HL-60 (cell line): ENCODE measurements at regions not wholly inside any gene's neighbourhood (a gene's known extent, or its start where the extent isn't known, plus 50 kb on each side); places are given as distances from the start of the nearest gene placed in this dataset.

Experiments used
- DNase-seq, 2 experiments: peaks; one replicate each; pipeline ENCODE4 v3.0.0-alpha.2; 2010 to 2020; ENCODE audit warnings: low read depth in 1 of 2, low spot score in 1 of 2
- H3K27ac ChIP-seq: fragments of 250-450 bp; sonication (Bioruptor Pico); replicated peaks from 2 replicates; pipeline ENCODE4 v1.5.1; 2020; ENCODE audit warnings: mild to moderate bottlenecking, moderate library complexity
- H3K27me3 ChIP-seq: fragments of 250-450 bp; sonication (Bioruptor Pico); 2 replicates; pipeline ENCODE4 v1.5.1; 2021; ENCODE audit warnings: mild to moderate bottlenecking, moderate library complexity; ENCODE audit not compliant: insufficient read depth, poor library complexity, severe bottlenecking
- H3K4me3 ChIP-seq: replicated peaks from 2 replicates; pipeline ENCODE4 v1.5.1; 2011; ENCODE audit warnings: mild to moderate bottlenecking, control low read depth, low read length; ENCODE audit not compliant: insufficient read depth
- CTCF ChIP-seq: IDR thresholded peaks from one replicate; pipeline ENCODE4 v1.5.1; 2011; ENCODE audit warnings: low read length, control low read depth, inconsistent platforms; ENCODE audit not compliant: insufficient read depth
- GABPA ChIP-seq: IDR thresholded peaks from 2 replicates; pipeline ENCODE4 v1.6.1; 2012; ENCODE audit warnings: low read depth
- POLR2AphosphoS5 ChIP-seq: IDR thresholded peaks from 2 replicates; pipeline ENCODE4 v1.6.1; 2012; ENCODE audit warnings: low read depth
- REST ChIP-seq: IDR thresholded peaks from 2 replicates; pipeline ENCODE4 v1.6.1; 2012; ENCODE audit warnings: low read depth; ENCODE audit not compliant: insufficient replicate concordance
- SPI1 ChIP-seq: IDR thresholded peaks from 2 replicates; pipeline ENCODE4 v1.6.1; 2012; ENCODE audit warnings: low read depth, mild to moderate bottlenecking, borderline replicate concordance

GRCh38 chrX:39728852-39729598 is 368.7 kb downstream of the BCOR start:
- TF ChIP-seq SPI1 (peak; percentile 23; the same call in 1 of the 2 replicates), REST (no peak)
- Histone ChIP-seq H3K27me3 (no peaks in the 10 kb centered on the region), H3K4me3 (no peak overlapping the region), H3K27ac (no peak overlapping the region)
- DNase-seq, result no peak

GRCh38 chrX:39729981-39730661 is 367.6 kb downstream of the BCOR start:
- no peak overlapping the region for H3K4me3 ChIP-seq
- no peak for DNase-seq
- TF ChIP-seq POLR2AphosphoS5, result no peak
- H3K27ac ChIP-seq, result no peak overlapping the region
- H3K27me3 ChIP-seq, result no peaks in the 10 kb centered on the region

GRCh38 chrX:39730662-39731329 is 367.0 kb downstream of the BCOR start:
- H3K4me3 ChIP-seq, result no peak overlapping the region

More at GRCh38 chrX:39730662-39731329, 367.0 kb downstream of the BCOR start:
- TF ChIP-seq CTCF (peak; percentile 10), GABPA (no peak), SPI1 (no peak), REST (no peak), POLR2AphosphoS5 (no peak)
- no peak overlapping the region for H3K27ac ChIP-seq
- H3K27me3 ChIP-seq, result no peaks in the 10 kb centered on the region
- DNase-seq, result peak in 1 of 2 experiments; percentile 55
